HepG2 (cell line): ENCODE measurements at regions not wholly inside any gene's neighbourhood (a gene's known extent, or its start where the extent isn't known, plus 50 kb on each side); places are given as distances from the start of the nearest gene placed in this dataset.
"Not testable (repeated sequence)": the region's sequence is repeated elsewhere in the genome, so short reads cannot be mapped to it uniquely, and the experiment has no call there.

ENCODE experiments used
- ATAC-seq: fragments of 200-7000 bp; cut with Tn5 transposase; 3 replicates; pipeline ENCODE4 v1.9.1; 2020; ENCODE audit warnings: mild to moderate bottlenecking, moderate library complexity
- BruUV-seq: library from RNA; stranded (reverse); fragments of 400-500 nt; replicated peaks from 2 replicates; lab custom pipeline; 2021; lab: Mats Ljungman, UMichigan
- CTCF ChIA-PET: fragments of 300-600 bp; formaldehyde crosslinking; extraction: SDS; loops from one replicate; lab custom pipeline; 2021; ENCODE audit warnings: low total read pairs, inconsistent platforms, low intra/inter-chr PET ratio; lab: Yijun Ruan, JAX
- POLR2A ChIA-PET: fragments of 350-600 bp; sonication (Branson Sonifier 250); formaldehyde crosslinking; loops from one replicate; lab custom pipeline; 2020; ENCODE audit warnings: antibody characterized with exemption, inconsistent platforms; lab: Yijun Ruan, JAX
- DNase-seq: peaks from one replicate; pipeline ENCODE4 v3.0.0-alpha.2; 2015; ENCODE audit warnings: low spot score
- FAIRE-seq: peaks from 3 replicates; lab custom pipeline; 2011; peaks lifted over from hg19 to GRCh38; lab: Jason Lieb, UNC
- H2AFZ ChIP-seq: one replicate; pipeline ENCODE4 v1.6.1; 2011; ENCODE audit warnings: low read length, inconsistent platforms
- H3K27ac ChIP-seq: fragments of 300-600 bp; 3 replicates; pipeline ENCODE4 v1.8.0; 2011; ENCODE audit warnings: mixed run types, mild to moderate bottlenecking, mixed read lengths, low read length, inconsistent platforms; ENCODE audit not compliant: insufficient read depth; ENCODE audit errors: extremely low read length
- H3K27me3 ChIP-seq, 2 experiments: fragments of 200-600 bp in 1 of 2; 2 replicates in 1 of 2; 3 replicates in 1 of 2; pipeline versions ENCODE4 v1.6.0 to v1.8.0; 2011; ENCODE audit warnings: low read length in 2 of 2, mild to moderate bottlenecking in 2 of 2, moderate library complexity in 2 of 2, inconsistent platforms in 1 of 2; ENCODE audit not compliant: insufficient read depth in 2 of 2, control insufficient read depth in 1 of 2
- H3K36me3 ChIP-seq, 2 experiments: fragments of 200-600 bp in 1 of 2; replicated peaks in 1 of 2; 2 replicates in 1 of 2; 3 replicates in 1 of 2; pipeline versions ENCODE4 v1.5.1 to v1.8.0; 2011; ENCODE audit warnings: low read length in 2 of 2, inconsistent platforms in 1 of 2; ENCODE audit not compliant: insufficient read depth in 2 of 2, control insufficient read depth in 1 of 2
- H3K4me1 ChIP-seq: 2 replicates; pipeline ENCODE4 v1.5.1; 2012; ENCODE audit warnings: low read length, inconsistent platforms; ENCODE audit not compliant: insufficient read depth
- H3K4me2 ChIP-seq: 2 replicates; pipeline ENCODE4 v1.6.0; 2011; ENCODE audit warnings: low read depth, low read length, inconsistent platforms
- H3K4me3 ChIP-seq, 3 experiments: fragments of 200-600 bp in 1 of 3; sonication (generic), shearing (Covaris generic) in 1 of 3; replicated peaks in 1 of 3; 2 replicates each; pipeline ENCODE4 v1.5.1; 2011 to 2016; ENCODE audit warnings: low read length in 3 of 3, inconsistent platforms in 2 of 3, low read depth in 2 of 3, mild to moderate bottlenecking in 2 of 3, control low read depth in 1 of 3, mixed read lengths in 1 of 3; ENCODE audit not compliant: insufficient read depth in 1 of 3
- H3K79me2 ChIP-seq: one replicate; pipeline ENCODE4 v1.6.1; 2011; ENCODE audit warnings: low read length, inconsistent platforms; ENCODE audit not compliant: insufficient read depth
- H3K9ac ChIP-seq: 2 replicates; pipeline ENCODE4 v1.6.0; 2011; ENCODE audit warnings: mild to moderate bottlenecking, low read depth, low read length, inconsistent platforms; ENCODE audit not compliant: insufficient read depth
- H3K9me3 ChIP-seq: 2 replicates; pipeline ENCODE4 v1.5.1; 2012; ENCODE audit warnings: mild to moderate bottlenecking, low read length
- H4K20me1 ChIP-seq: 2 replicates; pipeline ENCODE4 v1.6.0; 2011; ENCODE audit warnings: inconsistent platforms, mild to moderate bottlenecking, low read length, moderate library complexity; ENCODE audit not compliant: insufficient read depth
- ESRRA ChIP-seq: sonication (generic); formaldehyde crosslinking; IDR thresholded peaks from 2 replicates; pipeline ENCODE4 v1.5.1; 2020; ENCODE audit warnings: mild to moderate bottlenecking, low read depth, missing genetic modification reagents
- GFI1 ChIP-seq: sonication (generic); formaldehyde crosslinking; IDR thresholded peaks from 2 replicates; pipeline ENCODE4 v1.5.0; 2020; ENCODE audit warnings: missing genetic modification reagents, mild to moderate bottlenecking, borderline replicate concordance
- HIVEP1 ChIP-seq: sonication (generic); formaldehyde crosslinking; IDR thresholded peaks from 2 replicates; pipeline ENCODE4 v1.4.0; 2020; ENCODE audit warnings: mild to moderate bottlenecking, missing genetic modification reagents
- ZBTB21 ChIP-seq: sonication (generic); formaldehyde crosslinking; IDR thresholded peaks from 2 replicates; pipeline ENCODE4 v1.4.0; 2020; ENCODE audit warnings: missing genetic modification reagents
- ZNF546 ChIP-seq: sonication (generic); formaldehyde crosslinking; conservative IDR thresholded peaks from 2 replicates; pipeline ENCODE4 v1.8.1; 2023; ENCODE audit warnings: mild to moderate bottlenecking, missing genetic modification reagents
- ZNF550 ChIP-seq: sonication (generic); formaldehyde crosslinking; IDR thresholded peaks from 2 replicates; pipeline ENCODE4 v1.4.0; 2020; ENCODE audit warnings: mild to moderate bottlenecking, missing genetic modification reagents, borderline replicate concordance
- ZNF724P ChIP-seq: sonication (generic); formaldehyde crosslinking; IDR thresholded peaks from 2 replicates; pipeline ENCODE4 v1.8.0; 2022; ENCODE audit warnings: missing genetic modification reagents, borderline replicate concordance
- ZNF740 ChIP-seq: sonication (generic); formaldehyde crosslinking; IDR thresholded peaks from 2 replicates; pipeline ENCODE4 v1.4.0; 2020; ENCODE audit warnings: missing genetic modification reagents
- ZNF746 ChIP-seq: sonication (generic); formaldehyde crosslinking; IDR thresholded peaks from 2 replicates; pipeline ENCODE4 v1.8.0; 2022; ENCODE audit warnings: mild to moderate bottlenecking, missing genetic modification reagents
- WGBS: methylation state at CpG from one replicate; pipeline ENCODE4 v1.1.6; 2017; ENCODE audit warnings: low lambda C conversion rate; 5-methylcytosine and 5-hydroxymethylcytosine counted together
- in situ Hi-C: cut with HindIII; loops from 2 replicates; pipeline ENCODE4 v1.10.0; 2017; ENCODE audit warnings: low pct_unique_long_range_greater_than_20kb; ENCODE audit not compliant: extremely low pct_ligation_motif_present
- intact Hi-C: fragments of 100-400 bp; cut with micrococcal nuclease; formaldehyde crosslinking; loops from one replicate; pipeline ENCODE4 v1.10.0; 2022; ENCODE audit not compliant: unreplicated experiment
- TF ChIP-seq, protein P1 (sequence below): sonication (generic); formaldehyde crosslinking; IDR thresholded peaks from 2 replicates; pipeline ENCODE4 v1.4.0; 2020; ENCODE audit warnings: mild to moderate bottlenecking, missing genetic modification reagents
- TF ChIP-seq, protein P2 (sequence below): sonication (generic); formaldehyde crosslinking; IDR thresholded peaks from 2 replicates; pipeline ENCODE4 v1.8.1; 2023; ENCODE audit warnings: missing genetic modification reagents, mild to moderate bottlenecking, borderline replicate concordance

DNA sequence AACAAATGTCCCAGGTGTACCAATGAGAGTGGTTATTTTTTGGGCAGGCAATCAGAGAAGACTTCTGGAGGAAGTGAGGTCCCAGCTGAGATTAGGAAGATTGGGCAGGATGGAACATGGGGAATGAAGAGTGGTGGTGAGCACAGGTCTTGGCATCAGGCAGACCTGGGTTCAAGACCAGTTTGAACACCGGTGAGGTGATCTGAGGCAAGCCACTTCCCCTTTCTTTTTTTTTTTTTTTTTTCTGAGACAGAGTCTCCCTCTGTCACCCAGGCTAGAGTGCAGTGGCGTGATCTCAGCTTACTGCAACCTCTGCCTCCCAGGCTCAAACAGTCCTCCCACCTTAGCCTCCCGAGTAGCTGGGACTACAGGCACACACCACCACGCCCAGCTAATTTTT lies 134.4 kb downstream of the PHETA1 start:
- in situ Hi-C loops, H3K4me2 ChIP-seq, intact Hi-C loops, H3K27me3 ChIP-seq, H2AFZ ChIP-seq, POLR2A ChIA-PET, H3K9me3 ChIP-seq, H3K36me3 ChIP-seq, FAIRE-seq, H3K79me2 ChIP-seq, H4K20me1 ChIP-seq, H3K9ac ChIP-seq, H3K4me3 ChIP-seq, H3K4me1 ChIP-seq, CTCF ChIA-PET, ATAC-seq, H3K27ac ChIP-seq, DNase-seq, BruUV-seq: not testable (repeated sequence)
- 23% methylated on average over 4 of the region's 4 CpGs for WGBS

- Histone ChIP-seq H3K27ac (no peak overlapping the region), H3K4me3 (no peak overlapping the region), H3K9me3 (no peaks in the 10 kb centered on the region), H3K79me2 (no peaks in the 10 kb centered on the region), H3K4me2 (no peak overlapping the region), H4K20me1 (no peaks in the 10 kb centered on the region), H3K4me1 (no peaks in the 10 kb centered on the region), H3K27me3 (peaks cover 0 to 5% of the 10 kb centered on the region in 2 experiments; a peak in 1 of 5 replicates), H3K36me3 (no peaks in the 10 kb centered on the region), H2AFZ (no peak overlapping the region), H3K9ac (no peak overlapping the region)
- in situ Hi-C loops (no loop called here), intact Hi-C loops (no loop called here)
- ChIA-PET CTCF (no interaction called here), POLR2A (no interaction called here)
- FAIRE-seq (no peak), DNase-seq (no peak), ATAC-seq (no peak)
- no peak for TF ChIP-seq ESRRA (CRISPR knock-in tag)
- TF ChIP-seq ZNF724P (CRISPR knock-in tag): no peak
- no peak for TF ChIP-seq GFI1 (CRISPR knock-in tag)
- TF ChIP-seq ZNF746: no peak
- TF ChIP-seq ZBTB21 (CRISPR knock-in tag): no peak
- TF ChIP-seq ZNF546: no peak
- TF ChIP-seq, protein P1, sequence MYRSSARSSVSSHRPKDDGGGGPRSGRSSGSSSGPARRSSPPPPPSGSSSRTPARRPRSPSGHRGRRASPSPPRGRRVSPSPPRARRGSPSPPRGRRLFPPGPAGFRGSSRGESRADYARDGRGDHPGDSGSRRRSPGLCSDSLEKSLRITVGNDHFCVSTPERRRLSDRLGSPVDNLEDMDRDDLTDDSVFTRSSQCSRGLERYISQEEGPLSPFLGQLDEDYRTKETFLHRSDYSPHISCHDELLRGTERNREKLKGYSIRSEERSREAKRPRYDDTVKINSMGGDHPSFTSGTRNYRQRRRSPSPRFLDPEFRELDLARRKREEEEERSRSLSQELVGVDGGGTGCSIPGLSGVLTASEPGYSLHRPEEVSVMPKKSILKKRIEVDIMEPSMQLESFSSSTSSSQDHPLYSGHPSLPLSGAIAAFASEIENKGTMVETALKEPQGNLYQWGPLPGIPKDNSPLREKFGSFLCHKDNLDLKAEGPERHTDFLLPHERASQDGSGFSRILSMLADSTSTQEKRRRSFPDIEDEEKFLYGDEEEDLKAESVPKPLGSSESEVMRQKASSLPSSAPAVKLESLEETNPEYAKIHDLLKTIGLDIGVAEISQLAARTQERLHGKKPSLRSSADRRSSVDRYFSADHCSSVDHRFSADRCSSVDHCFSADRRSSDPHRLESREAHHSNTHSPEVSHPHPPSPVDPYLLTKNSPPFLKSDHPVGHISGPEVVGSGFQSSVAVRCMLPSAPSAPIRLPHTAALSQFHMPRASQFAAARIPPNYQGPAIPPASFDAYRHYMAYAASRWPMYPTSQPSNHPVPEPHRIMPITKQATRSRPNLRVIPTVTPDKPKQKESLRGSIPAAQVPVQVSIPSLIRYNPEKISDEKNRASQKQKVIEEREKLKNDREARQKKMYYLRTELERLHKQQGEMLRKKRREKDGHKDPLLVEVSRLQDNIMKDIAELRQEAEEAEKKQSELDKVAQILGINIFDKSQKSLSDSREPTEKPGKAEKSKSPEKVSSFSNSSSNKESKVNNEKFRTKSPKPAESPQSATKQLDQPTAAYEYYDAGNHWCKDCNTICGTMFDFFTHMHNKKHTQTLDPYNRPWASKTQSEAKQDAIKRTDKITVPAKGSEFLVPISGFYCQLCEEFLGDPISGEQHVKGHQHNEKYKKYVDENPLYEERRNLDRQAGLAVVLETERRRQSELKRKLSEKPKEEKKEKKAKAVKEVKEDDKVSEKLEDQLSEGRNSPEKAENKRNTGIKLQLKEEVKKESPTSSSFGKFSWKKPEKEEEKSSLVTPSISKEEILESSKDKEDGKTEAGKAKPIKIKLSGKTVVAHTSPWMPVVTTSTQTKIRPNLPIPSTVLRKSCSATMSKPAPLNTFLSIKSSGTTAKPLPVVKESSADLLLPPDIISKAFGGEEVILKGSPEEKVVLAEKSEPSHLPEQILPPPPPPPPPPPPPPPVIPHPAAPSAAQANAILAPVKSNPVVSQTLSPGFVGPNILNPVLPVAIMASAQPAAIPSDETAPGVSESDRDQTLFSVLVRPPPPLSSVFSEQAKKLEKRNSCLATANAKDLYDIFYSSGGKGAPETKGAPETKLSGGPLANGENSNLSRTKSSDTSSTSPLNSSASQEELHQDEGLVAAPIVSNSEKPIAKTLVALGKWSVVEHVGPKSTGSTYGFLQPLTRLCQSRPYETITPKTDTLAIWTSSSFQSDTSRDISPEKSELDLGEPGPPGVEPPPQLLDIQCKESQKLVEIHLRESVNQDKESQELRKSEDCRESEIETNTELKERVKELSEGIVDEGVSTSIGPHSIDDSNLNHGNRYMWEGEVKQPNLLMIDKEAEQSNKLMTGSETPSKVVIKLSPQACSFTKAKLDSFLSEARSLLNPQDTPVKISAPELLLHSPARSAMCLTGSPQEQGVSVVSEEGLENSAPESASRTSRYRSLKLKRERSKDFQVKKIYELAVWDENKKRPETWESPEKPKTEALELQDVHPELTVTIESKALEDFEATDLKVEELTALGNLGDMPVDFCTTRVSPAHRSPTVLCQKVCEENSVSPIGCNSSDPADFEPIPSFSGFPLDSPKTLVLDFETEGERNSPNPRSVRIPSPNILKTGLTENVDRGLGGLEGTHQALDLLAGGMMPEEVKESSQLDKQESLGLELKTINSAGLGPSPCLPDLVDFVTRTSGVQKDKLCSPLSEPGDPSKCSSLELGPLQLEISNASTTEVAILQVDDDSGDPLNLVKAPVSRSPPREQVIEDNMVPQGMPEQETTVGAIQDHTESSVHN (CRISPR knock-in tag): no peak
- no peak for TF ChIP-seq ZNF550 (CRISPR knock-in tag)
- no peak for TF ChIP-seq HIVEP1
- no peak for TF ChIP-seq ZNF740 (CRISPR knock-in tag)
- TF ChIP-seq, protein P2, sequence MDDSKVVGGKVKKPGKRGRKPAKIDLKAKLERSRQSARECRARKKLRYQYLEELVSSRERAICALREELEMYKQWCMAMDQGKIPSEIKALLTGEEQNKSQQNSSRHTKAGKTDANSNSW (CRISPR knock-in tag): no peak
- WGBS: 7% methylated on average over 3 of the region's 3 CpGs
- no TSS peak for BruUV-seq
Measured at GRCh38 chr12:111233786-111234185, 135.1 kb downstream of the PHETA1 start.
